ENCODE measurements at regions not wholly inside any gene's neighbourhood (a gene's known extent, or its start where the extent isn't known, plus 50 kb on each side); places are given as distances from the start of the nearest gene placed in this dataset.

DNA sequence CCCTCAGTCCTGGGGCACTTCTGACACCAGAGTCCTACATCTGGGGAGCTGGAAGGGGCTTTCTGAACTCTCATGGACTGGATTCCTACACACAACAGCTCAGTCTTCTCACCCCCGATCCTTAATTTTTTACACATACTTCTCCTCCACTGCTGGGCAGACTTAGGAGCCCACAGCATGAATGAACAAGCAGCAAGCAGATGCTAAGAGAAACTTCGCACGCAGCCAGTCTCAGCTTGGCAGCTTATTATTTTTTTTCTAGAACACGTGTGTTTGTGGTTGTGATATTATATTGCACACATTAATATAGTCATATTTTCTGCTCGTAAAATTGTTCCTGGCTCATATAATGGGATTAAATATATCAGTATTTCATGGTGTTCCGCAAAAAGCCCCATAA is 50.9 kb upstream of the LOXL4 start:
- Histone ChIP-seq H3K4me1 (ENCODE audit: insufficient read depth, low read length) (no peaks in the 10 kb centered on the region), H3K9me3 (ENCODE audit: low read length) (no peaks in the 10 kb centered on the region), H3K4me3 (replicated peaks in 1 of 3; ENCODE audit: insufficient read depth in 1 of 3, low read depth in 2 of 3, low read length in 3 of 3) (no peak overlapping the region), H3K9ac (ENCODE audit: insufficient read depth, low read depth, low read length) (no peak overlapping the region), H2AFZ (ENCODE audit: low read length) (no peak overlapping the region), H3K27me3 (ENCODE audit: control insufficient read depth in 1 of 2, insufficient read depth in 2 of 2, low read length in 2 of 2) (peaks cover 0 to 49% of the 10 kb centered on the region in 2 experiments; a peak in 4 of 5 replicates), H3K27ac (ENCODE audit: extremely low read length, insufficient read depth, low read length) (no peak overlapping the region), H3K79me2 (ENCODE audit: insufficient read depth, low read length) (no peaks in the 10 kb centered on the region), H3K36me3 (replicated peaks in 1 of 2; ENCODE audit: control insufficient read depth in 1 of 2, insufficient read depth in 2 of 2, low read length in 2 of 2) (no peaks in the 10 kb centered on the region), H4K20me1 (ENCODE audit: insufficient read depth, low read length) (no peaks in the 10 kb centered on the region), H3K4me2 (ENCODE audit: low read depth, low read length) (no peak overlapping the region)
- in situ Hi-C loops (cut with HindIII; ENCODE audit: extremely low pct_ligation_motif_present, low pct_unique_long_range_greater_than_20kb) = loop anchor here (25.0 kb wide), 1 partner anchor 407 kb away; no protein-coding TSS in a partner anchor
- 3% methylated on average over 6 of the region's 6 CpGs for WGBS (ENCODE audit: low lambda C conversion rate)
- no peak for TF ChIP-seq RORA (CRISPR knock-in tag; IDR thresholded peaks at IDR 0.05)
- no peak for TF ChIP-seq ETV5 (CRISPR knock-in tag; IDR thresholded peaks at IDR 0.05; ENCODE audit: borderline replicate concordance)
- TF ChIP-seq SSRP1 (CRISPR knock-in tag; IDR thresholded peaks at IDR 0.05) = no peak
- no peak for TF ChIP-seq NR2C2 (CRISPR knock-in tag; IDR thresholded peaks at IDR 0.05; ENCODE audit: borderline replicate concordance)
- no peak for TF ChIP-seq ZNF24 (IDR thresholded peaks at IDR 0.05)
- no peak for TF ChIP-seq EP300 (IDR thresholded peaks at IDR 0.05; ENCODE audit: low read depth in 2 of 2, low read length in 2 of 2)
- TF ChIP-seq EP300 (CRISPR knock-in tag; IDR thresholded peaks at IDR 0.05; ENCODE audit: borderline replicate concordance) = no peak
- TF ChIP-seq ZNF589 (CRISPR knock-in tag; conservative IDR thresholded peaks at IDR 0.05) = no peak
- TF ChIP-seq, protein P1, sequence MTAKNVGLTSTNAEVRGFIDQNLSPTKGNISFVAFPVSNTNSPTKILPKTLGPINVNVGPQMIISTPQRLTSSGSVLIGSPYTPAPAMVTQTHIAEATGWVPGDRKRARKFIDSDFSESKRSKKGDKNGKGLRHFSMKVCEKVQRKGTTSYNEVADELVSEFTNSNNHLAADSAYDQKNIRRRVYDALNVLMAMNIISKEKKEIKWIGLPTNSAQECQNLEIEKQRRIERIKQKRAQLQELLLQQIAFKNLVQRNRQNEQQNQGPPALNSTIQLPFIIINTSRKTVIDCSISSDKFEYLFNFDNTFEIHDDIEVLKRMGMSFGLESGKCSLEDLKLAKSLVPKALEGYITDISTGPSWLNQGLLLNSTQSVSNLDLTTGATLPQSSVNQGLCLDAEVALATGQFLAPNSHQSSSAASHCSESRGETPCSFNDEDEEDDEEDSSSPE (CRISPR knock-in tag; IDR thresholded peaks at IDR 0.05) = no peak
- TF ChIP-seq ZNF746 (CRISPR knock-in tag; IDR thresholded peaks at IDR 0.05) = no peak
- TF ChIP-seq YEATS4 (CRISPR knock-in tag; IDR thresholded peaks at IDR 0.05; ENCODE audit: borderline replicate concordance) = no peak
- TF ChIP-seq ZNF441 (CRISPR knock-in tag; IDR thresholded peaks at IDR 0.05; ENCODE audit: borderline replicate concordance) = no peak
- no peak for TF ChIP-seq MYNN (CRISPR knock-in tag; IDR thresholded peaks at IDR 0.05; ENCODE audit: low read depth)
- no peak for TF ChIP-seq GZF1 (CRISPR knock-in tag; IDR thresholded peaks at IDR 0.05)
- TF ChIP-seq ZNF549 (CRISPR knock-in tag; IDR thresholded peaks at IDR 0.05) = no peak
- intact Hi-C loops (cut with micrococcal nuclease; ENCODE audit: unreplicated experiment) = no loop called here
- FAIRE-seq (no peak), DNase-seq (ENCODE audit: low spot score) (no peak), ATAC-seq (no peak)
- BruUV-seq (replicated peaks) = no TSS peak
- CTCF ChIA-PET (ENCODE audit: low intra/inter-chr PET ratio, low total read pairs) = no interaction called here
- POLR2A ChIA-PET = no interaction called here

Data from HepG2 (cell line).